Keratinocyte (primary cell): ENCODE measurements at regions not wholly inside any gene's neighbourhood (a gene's known extent, or its start where the extent isn't known, plus 50 kb on each side); places are given as distances from the start of the nearest gene placed in this dataset.
"Not testable (repeated sequence)": the region's sequence is repeated elsewhere in the genome, so short reads cannot be mapped to it uniquely, and the experiment has no call there.

ENCODE experiments used
- DNase-seq: peaks from one replicate; pipeline ENCODE4 v3.0.0-alpha.2; 2011; ENCODE audit warnings: low read depth, missing footprints, low spot score
- FAIRE-seq: peaks from 2 replicates; lab custom pipeline; 2011; peaks lifted over from hg19 to GRCh38; lab: Jason Lieb, UNC
- H2AFZ ChIP-seq: 2 replicates; pipeline ENCODE4 v1.6.0; 2012; ENCODE audit warnings: low read length, control low read depth, inconsistent platforms; ENCODE audit not compliant: control insufficient read depth
- H3K27ac ChIP-seq: 2 replicates; pipeline ENCODE4 v1.5.1; 2011; ENCODE audit warnings: low read length; ENCODE audit not compliant: control insufficient read depth, insufficient read depth
- H3K27me3 ChIP-seq: 3 replicates; pipeline ENCODE4 v1.6.0; 2011; ENCODE audit warnings: low read length; ENCODE audit not compliant: control insufficient read depth, insufficient read depth; ENCODE audit errors: extremely low read depth
- H3K36me3 ChIP-seq, 2 experiments: 2 replicates in 1 of 2; 3 replicates in 1 of 2; pipeline ENCODE4 v1.5.1; 2011; ENCODE audit warnings: low read length in 2 of 2, mild to moderate bottlenecking in 1 of 2; ENCODE audit not compliant: control insufficient read depth in 2 of 2, insufficient read depth in 2 of 2; ENCODE audit errors: extremely low read depth in 1 of 2
- H3K4me1 ChIP-seq: 3 replicates; pipeline ENCODE4 v1.5.1; 2011; ENCODE audit warnings: low read length; ENCODE audit not compliant: control insufficient read depth, insufficient read depth; ENCODE audit errors: extremely low read depth
- H3K4me2 ChIP-seq: 3 replicates; pipeline ENCODE4 v1.6.0; 2011; ENCODE audit warnings: low read depth, low read length; ENCODE audit not compliant: control insufficient read depth, insufficient read depth; ENCODE audit errors: extremely low read depth
- H3K4me3 ChIP-seq, 3 experiments: fragments of 200-600 bp in 1 of 3; sonication (generic) in 1 of 3; 2 replicates in 2 of 3; 3 replicates in 1 of 3; pipeline ENCODE4 v1.5.1; 2011 to 2016; ENCODE audit warnings: low read length in 3 of 3, mild to moderate bottlenecking in 3 of 3, control low read depth in 2 of 3, inconsistent platforms in 1 of 3, low read depth in 1 of 3, mixed read lengths in 1 of 3, mixed run types in 1 of 3, moderate library complexity in 1 of 3; ENCODE audit not compliant: control insufficient read depth in 2 of 3, insufficient read depth in 2 of 3; ENCODE audit errors: extremely low read depth in 1 of 3
- H3K79me2 ChIP-seq: 2 replicates; pipeline ENCODE4 v1.6.0; 2012; ENCODE audit warnings: low read length; ENCODE audit not compliant: control insufficient read depth, insufficient read depth
- H3K9ac ChIP-seq: 3 replicates; pipeline ENCODE4 v1.6.0; 2011; ENCODE audit warnings: low read length; ENCODE audit not compliant: control insufficient read depth, insufficient read depth; ENCODE audit errors: extremely low read depth
- H3K9me1 ChIP-seq: 3 replicates; pipeline ENCODE4 v1.6.0; 2011; ENCODE audit warnings: low read length; ENCODE audit not compliant: control insufficient read depth, insufficient read depth; ENCODE audit errors: extremely low read depth
- H3K9me3 ChIP-seq: 2 replicates; pipeline ENCODE4 v1.5.1; 2012; ENCODE audit warnings: low read depth, low read length; ENCODE audit not compliant: control insufficient read depth
- H4K20me1 ChIP-seq: 3 replicates; pipeline ENCODE4 v1.6.0; 2011; ENCODE audit warnings: low read length; ENCODE audit not compliant: control insufficient read depth, insufficient read depth; ENCODE audit errors: extremely low read depth
- CTCF ChIP-seq, 3 experiments: IDR thresholded peaks in 1 of 3; conservative IDR thresholded peaks in 1 of 3; optimal IDR thresholded peaks in 1 of 3; 2 replicates in 2 of 3; 3 replicates in 1 of 3; pipeline versions ENCODE3 to v1.5.1; 2011; ENCODE audit warnings: low read length in 3 of 3, mild to moderate bottlenecking in 3 of 3, moderate library complexity in 2 of 3, control low read depth in 1 of 3, inconsistent platforms in 1 of 3; ENCODE audit not compliant: insufficient read depth in 2 of 3; ENCODE audit errors: extremely low read depth in 1 of 3
- EZH2 ChIP-seq: IDR thresholded peaks from one replicate; pipeline ENCODE4 v1.6.1; 2012; ENCODE audit warnings: inconsistent platforms, mild to moderate bottlenecking, low read length, moderate library complexity
- dilution Hi-C: fragments of 300-500 bp; cut with MboI; formaldehyde crosslinking; loops from one replicate; pipeline ENCODE4 v1.7.0; 2020; ENCODE audit warnings: low sequenced_read_pairs; ENCODE audit not compliant: extremely low pct_ligation_motif_present

- H3K36me3 ChIP-seq: no peaks in the 10 kb centered on the region
- no peak overlapping the region for H2AFZ ChIP-seq
- no peak for TF ChIP-seq EZH2
- no peak for TF ChIP-seq CTCF (optimal IDR thresholded peaks at IDR 0.05 in 1 of 3, IDR thresholded peaks at IDR 0.05 in 1 of 3, conservative IDR thresholded peaks at IDR 0.05 in 1 of 3; ENCODE audit: extremely low read depth in 1 of 3, insufficient read depth in 2 of 3, low read length in 3 of 3)
- no peak overlapping the region for H3K4me2 ChIP-seq
- H4K20me1 ChIP-seq: no peaks in the 10 kb centered on the region
- H3K27me3 ChIP-seq: no peaks in the 10 kb centered on the region
- H3K4me3 ChIP-seq: no peak overlapping the region
- no peaks in the 10 kb centered on the region for H3K9me3 ChIP-seq
- no peak overlapping the region for H3K9ac ChIP-seq
- H3K27ac ChIP-seq: no peak overlapping the region
- no peak for FAIRE-seq
- dilution Hi-C loops: no loop called here
- no peak for DNase-seq
- no peaks in the 10 kb centered on the region for H3K4me1 ChIP-seq
- H3K79me2 ChIP-seq: no peaks in the 10 kb centered on the region
- H3K9me1 ChIP-seq: no peaks in the 10 kb centered on the region
These were observed 246.6 kb downstream of the ADRA2A start for GRCh38 chr10:111323389-111323966.

- H3K27ac ChIP-seq, H3K9me1 ChIP-seq, H3K4me2 ChIP-seq, H3K79me2 ChIP-seq, dilution Hi-C loops, H2AFZ ChIP-seq, H3K9ac ChIP-seq, H3K4me1 ChIP-seq, H4K20me1 ChIP-seq, H3K9me3 ChIP-seq, DNase-seq, H3K27me3 ChIP-seq, H3K4me3 ChIP-seq, FAIRE-seq, H3K36me3 ChIP-seq: not testable (repeated sequence)
These were observed 255.3 kb downstream of the ADRA2A start for GRCh38 chr10:111332174-111332573.

GRCh38 chr10:111335826-111336225, 259.0 kb downstream of the ADRA2A start:
- Histone ChIP-seq H3K4me1 (no peaks in the 10 kb centered on the region), H3K79me2 (no peaks in the 10 kb centered on the region), H3K4me3 (no peak overlapping the region), H3K36me3 (no peaks in the 10 kb centered on the region), H4K20me1 (no peaks in the 10 kb centered on the region), H3K4me2 (no peak overlapping the region), H3K27ac (no peak overlapping the region), H3K27me3 (no peaks in the 10 kb centered on the region), H3K9me1 (no peaks in the 10 kb centered on the region), H3K9ac (no peak overlapping the region), H2AFZ (no peak overlapping the region), H3K9me3 (no peaks in the 10 kb centered on the region)
- TF ChIP-seq CTCF (optimal IDR thresholded peaks at IDR 0.05 in 1 of 3, IDR thresholded peaks at IDR 0.05 in 1 of 3, conservative IDR thresholded peaks at IDR 0.05 in 1 of 3; ENCODE audit: extremely low read depth in 1 of 3, insufficient read depth in 2 of 3, low read length in 3 of 3) (no peak), EZH2 (no peak)
- DNase-seq: no peak
- dilution Hi-C loops: no loop called here
- FAIRE-seq: no peak
